GM19463 (cell line): ENCODE measurements at regions not wholly inside any gene's neighbourhood (a gene's known extent, or its start where the extent isn't known, plus 50 kb on each side); places are given as distances from the start of the nearest gene placed in this dataset.
"Not testable (repeated sequence)": the region's sequence is repeated elsewhere in the genome, so short reads cannot be mapped to it uniquely, and the experiment has no call there.

Experiments
- ATAC-seq: cut with Tn5 transposase; IDR thresholded peaks from one replicate; pipeline ENCODE4 v1.9.1; 2021; ENCODE audit warnings: mild to moderate bottlenecking, moderate library complexity; ENCODE audit not compliant: unreplicated experiment

DNA sequence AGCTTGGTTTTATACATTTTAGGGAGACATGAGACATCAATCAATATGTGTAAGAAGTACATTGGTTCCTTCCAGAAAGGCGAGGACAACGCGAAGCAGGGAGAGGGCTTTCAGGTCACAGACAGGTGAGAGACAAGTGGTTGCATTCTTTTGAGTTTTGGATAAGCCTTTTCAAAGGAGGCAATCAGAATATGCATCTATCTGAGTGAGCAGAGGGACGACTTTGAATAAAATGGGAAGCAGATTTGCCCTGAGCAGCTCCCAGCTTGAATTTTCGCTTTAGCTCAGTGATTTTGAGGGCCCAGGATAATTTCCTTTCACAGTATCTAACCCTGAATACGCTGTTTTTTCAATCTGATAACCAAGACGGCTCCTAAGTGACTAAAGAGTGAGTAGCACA, 82.5 kb upstream of the MYO3A start:
- no peak for ATAC-seq

DNA sequence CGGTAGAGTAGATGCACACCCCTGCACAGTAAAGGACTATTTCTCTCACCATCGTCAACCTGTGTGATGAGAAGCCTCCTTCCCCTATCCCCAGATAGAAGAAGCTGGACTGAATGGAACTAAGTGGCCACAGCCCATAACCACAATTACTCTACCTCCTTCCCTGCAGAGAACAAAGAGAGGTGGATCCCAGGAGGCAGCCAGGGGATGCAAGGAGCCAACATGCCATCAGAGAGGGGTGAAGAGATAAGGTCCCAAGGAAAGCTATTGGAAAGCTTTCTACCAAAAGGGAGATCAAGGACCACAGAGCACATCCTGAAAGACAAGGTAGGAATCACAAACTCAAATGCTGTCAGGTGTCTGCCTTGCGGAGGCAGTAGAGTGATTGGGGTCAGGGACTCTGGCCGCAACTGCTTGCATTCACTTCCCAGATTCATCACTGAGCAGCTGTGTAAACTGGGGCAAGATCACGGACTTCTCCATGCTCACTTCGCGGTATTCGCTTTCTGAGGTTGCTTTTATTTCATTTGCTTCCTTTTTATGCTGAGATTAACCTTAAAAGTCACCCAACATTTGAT, 81.6 kb upstream of the MYO3A start:
- ATAC-seq, result no peak

DNA sequence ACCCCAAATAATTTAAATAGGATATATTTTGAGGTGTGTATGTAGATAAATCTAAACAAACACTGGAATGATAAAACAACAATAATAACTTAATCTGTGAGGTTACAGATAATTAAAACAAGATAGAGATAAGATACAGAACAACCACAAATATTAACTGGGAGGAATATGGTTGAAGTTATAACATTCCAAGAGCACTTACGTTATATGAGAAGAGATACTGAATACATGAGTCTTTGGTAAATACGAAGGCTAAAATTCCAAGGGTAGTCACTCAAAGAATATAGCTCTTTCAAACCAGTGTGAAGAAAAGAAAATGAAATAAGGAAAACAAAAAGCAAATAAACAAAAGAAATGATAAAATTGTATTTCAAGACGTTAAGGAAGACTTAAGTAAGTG, 76.0 kb upstream of the MYO3A start:
- ATAC-seq, result no peak

DNA sequence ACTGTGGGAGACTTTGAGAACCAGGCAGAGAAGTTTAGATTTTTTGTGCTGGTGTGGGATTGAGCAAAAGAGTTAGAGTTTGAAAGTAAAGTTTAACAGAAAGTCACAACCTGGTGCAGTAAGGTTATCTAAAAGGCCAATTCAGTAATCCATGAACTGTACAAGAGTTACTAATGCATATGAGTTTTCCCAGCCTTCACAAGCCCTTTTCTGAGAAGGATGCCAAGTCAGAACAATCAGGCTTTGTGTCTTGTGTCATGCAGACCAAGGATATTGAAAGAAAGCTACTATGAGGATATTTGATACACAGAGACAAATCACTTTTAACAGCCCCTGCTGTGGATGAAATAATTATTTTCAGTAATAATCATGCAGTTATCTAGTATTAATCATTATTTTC, 68.8 kb upstream of the MYO3A start:
- ATAC-seq, result no peak

DNA sequence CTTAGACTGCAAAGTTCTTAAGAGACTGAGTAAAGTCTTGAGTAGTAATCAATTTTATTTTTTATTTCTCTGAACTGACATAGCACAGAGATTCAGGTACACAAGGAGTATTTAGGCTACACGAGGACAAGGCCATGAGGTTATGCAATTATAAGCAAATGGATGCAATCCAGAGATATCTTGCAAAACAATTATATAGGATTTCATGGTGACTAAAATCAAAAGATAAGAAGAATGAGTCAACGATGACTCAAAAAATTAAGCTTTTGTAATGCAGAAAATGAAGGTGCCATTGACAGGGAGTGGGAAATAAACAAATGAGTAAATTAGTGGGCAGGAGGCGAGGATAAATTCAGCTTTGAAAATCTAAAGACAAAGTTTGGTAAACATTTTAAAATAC, 66.7 kb upstream of the MYO3A start:
- ATAC-seq, result no peak

DNA sequence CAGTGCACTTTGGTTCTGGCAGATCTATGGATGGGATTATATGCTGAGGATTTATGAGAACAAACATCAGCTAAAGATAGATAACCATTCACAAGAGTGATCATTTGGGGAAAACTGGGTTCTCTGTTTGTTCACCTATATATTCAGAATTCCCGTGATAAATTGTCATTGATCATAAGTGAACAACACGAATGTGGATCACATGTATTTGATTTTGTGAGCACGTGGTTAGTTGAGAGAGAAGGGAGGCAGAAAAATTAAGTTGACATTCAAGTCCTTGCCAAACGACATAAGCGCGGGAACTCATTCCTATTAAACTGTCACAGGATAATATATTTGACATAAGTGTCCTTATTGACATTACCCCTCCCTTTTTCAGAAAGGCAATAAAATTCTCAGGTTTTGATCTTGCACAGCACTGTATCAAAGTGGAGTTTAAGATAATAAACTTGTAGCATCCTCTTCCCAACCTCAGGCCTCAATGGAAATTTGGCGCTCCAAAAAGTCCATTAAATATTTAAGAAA, 64.9 kb upstream of the MYO3A start:
- ATAC-seq, result no peak

DNA sequence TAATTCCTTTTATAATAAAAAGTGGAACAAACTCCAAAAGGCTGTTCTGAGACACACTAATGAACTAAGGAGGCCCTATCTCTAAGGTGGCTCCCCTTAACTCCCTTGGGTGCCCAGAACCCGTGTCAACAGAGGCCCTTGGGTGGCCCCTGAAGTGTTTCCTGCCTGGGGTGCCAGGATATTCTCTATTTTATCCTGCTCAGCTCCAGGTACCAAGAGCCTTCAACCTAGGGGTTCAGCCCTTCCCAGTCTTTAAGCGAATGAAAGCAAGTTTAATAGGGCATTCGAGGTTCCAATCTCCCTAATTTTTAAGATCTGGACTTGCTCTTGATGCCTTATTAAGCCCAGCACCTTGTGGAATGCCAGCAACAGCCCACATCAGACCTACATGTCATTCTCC, 64.4 kb upstream of the MYO3A start:
- no peak for ATAC-seq

DNA sequence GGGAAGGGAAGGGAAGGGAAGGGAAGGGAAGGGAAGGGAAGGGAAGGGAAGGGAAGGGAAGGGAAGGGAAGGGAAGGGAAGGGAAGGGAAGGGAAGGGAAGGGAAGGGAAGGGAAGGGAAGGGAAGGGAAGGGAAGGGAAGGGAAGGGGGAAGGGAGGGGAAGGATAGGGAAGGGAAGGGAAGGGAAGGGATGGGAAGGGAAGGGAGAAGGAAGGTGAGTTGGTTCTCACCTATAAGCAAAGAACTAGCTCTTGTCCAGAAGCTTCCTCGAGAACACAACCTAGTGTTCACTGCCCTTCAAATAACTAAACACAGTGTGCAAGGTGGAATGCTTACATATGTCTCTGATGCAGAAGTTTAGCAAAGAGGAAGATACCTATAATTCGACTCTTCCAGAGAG, 59.6 kb upstream of the MYO3A start:
- not testable (repeated sequence) for ATAC-seq

DNA sequence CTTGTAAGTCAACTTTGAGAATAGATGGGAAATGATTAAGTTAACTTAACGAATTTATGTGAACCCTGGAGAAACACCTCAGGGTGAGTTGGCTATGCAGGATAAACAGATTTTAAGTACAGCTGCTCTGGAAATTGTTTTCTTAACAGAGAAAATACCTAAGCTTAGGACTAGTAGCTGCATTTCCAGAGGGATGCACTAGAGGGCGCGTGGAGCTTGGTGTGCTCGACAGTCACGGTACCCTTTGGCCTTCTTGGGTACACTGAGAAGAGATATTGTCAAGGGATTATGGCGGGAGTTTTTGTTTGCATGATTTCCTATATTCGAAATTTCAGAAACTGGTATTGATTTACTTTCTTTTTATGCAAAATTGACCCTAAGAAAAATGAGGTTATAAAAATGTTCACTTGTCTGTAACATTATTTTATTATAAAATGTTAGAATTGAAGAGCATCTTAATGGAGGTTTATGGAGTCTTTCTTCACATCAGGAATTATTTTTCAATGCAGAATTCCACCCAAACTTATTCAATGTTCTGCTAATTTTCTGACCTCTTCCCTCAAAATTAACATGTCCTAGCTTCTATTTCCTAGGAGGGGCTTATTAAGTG, 58.4 kb upstream of the MYO3A start:
- ATAC-seq, result peak; percentile 94

DNA sequence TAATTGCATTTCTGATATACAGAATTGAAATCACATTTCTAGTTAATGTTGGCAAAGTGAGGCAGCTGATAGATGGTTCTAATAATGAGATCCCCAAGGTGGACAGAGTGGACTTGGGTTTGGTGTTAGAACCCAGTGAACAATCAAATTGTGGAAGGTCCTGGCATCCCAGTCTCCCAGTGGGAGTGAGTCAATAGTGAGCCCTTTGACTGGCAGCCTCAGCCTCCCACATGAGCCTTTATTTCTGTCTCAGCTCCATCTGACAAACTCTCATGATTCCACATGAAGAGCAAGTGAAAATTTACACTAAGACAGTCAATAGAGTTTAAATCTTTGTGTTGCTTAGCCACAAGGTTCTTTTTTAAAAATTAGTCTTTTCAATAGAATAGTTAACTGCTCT, 56.7 kb upstream of the MYO3A start:
- no peak for ATAC-seq
